ENCODE measurements at regions not wholly inside any gene's neighbourhood (a gene's known extent, or its start where the extent isn't known, plus 50 kb on each side); places are given as distances from the start of the nearest gene placed in this dataset.

- TF ChIP-seq GTF3C2 (IDR thresholded peaks at IDR 0.05; ENCODE audit: borderline replicate concordance, extremely low read depth, insufficient read length) (no peak), GTF2A2 (tag; IDR thresholded peaks at IDR 0.05) (peak; percentile 40; the same call in 1 of the 2 replicates), CREBBP (IDR thresholded peaks at IDR 0.05; ENCODE audit: low read depth, low read length) (no peak), TEAD1 (CRISPR knock-in tag; IDR thresholded peaks at IDR 0.05) (no peak), ZNF324 (CRISPR knock-in tag; IDR thresholded peaks at IDR 0.05) (no peak), ZBTB33 (CRISPR knock-in tag; IDR thresholded peaks at IDR 0.05) (no peak), NRF1 (conservative IDR thresholded peaks at IDR 0.05 in 1 of 2, IDR thresholded peaks at IDR 0.05 in 1 of 2) (0 out of 4 replicates have a peak, but pooled peaks have one; percentile 0 to 4), ZSCAN32 (CRISPR knock-in tag; IDR thresholded peaks at IDR 0.05) (0 out of 2 replicates have a peak, but pooled peaks have one; percentile 19), FOXP4 (CRISPR knock-in tag; IDR thresholded peaks at IDR 0.05; ENCODE audit: borderline replicate concordance) (no peak), CCAR2 (IDR thresholded peaks at IDR 0.05; ENCODE audit: low read depth, low read length) (no peak), RREB1 (CRISPR knock-in tag; IDR thresholded peaks at IDR 0.05) (no peak), E2F3 (CRISPR knock-in tag; IDR thresholded peaks at IDR 0.05) (no peak)
These were observed 78.5 kb downstream of the LHX9 start (continued) for GRCh38 chr1:197995408-197996258.

Data from K562 (cell line).